ENCODE measurements at regions not wholly inside any gene's neighbourhood (a gene's known extent, or its start where the extent isn't known, plus 50 kb on each side); places are given as distances from the start of the nearest gene placed in this dataset.

DNA sequence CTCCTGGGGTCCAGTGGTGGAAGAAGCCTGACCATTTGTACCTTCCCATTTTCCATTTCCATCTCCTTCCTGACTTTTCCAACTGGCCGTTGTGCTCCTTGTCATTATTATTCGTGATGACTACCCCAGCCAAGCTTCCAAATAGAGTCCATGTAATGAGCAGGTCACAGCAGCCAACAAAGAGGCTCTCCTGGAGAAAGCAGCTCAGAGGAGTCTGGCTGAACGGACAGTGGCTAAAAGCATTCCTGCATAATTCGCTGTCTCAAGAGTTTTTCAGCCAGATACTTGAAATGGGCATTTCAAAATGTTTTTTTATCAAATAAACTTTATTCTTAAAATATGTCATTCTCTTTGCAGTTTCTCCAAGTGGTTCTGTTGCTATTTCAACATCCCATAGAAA, 458.6 kb downstream of the INHBA start:
- TF ChIP-seq, protein P1, sequence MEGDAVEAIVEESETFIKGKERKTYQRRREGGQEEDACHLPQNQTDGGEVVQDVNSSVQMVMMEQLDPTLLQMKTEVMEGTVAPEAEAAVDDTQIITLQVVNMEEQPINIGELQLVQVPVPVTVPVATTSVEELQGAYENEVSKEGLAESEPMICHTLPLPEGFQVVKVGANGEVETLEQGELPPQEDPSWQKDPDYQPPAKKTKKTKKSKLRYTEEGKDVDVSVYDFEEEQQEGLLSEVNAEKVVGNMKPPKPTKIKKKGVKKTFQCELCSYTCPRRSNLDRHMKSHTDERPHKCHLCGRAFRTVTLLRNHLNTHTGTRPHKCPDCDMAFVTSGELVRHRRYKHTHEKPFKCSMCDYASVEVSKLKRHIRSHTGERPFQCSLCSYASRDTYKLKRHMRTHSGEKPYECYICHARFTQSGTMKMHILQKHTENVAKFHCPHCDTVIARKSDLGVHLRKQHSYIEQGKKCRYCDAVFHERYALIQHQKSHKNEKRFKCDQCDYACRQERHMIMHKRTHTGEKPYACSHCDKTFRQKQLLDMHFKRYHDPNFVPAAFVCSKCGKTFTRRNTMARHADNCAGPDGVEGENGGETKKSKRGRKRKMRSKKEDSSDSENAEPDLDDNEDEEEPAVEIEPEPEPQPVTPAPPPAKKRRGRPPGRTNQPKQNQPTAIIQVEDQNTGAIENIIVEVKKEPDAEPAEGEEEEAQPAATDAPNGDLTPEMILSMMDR (conservative IDR thresholded peaks at IDR 0.05; ENCODE audit: low read length): no peak
- no peak for TF ChIP-seq EZH2phosphoT487 (IDR thresholded peaks at IDR 0.05; ENCODE audit: borderline replicate concordance)
